Effector CD8-positive, alpha-beta T cell (primary cell): ENCODE measurements at regions not wholly inside any gene's neighbourhood (a gene's known extent, or its start where the extent isn't known, plus 50 kb on each side); places are given as distances from the start of the nearest gene placed in this dataset.
"Not testable (repeated sequence)": the region's sequence is repeated elsewhere in the genome, so short reads cannot be mapped to it uniquely, and the experiment has no call there.

Experiments
- DNase-seq: peaks from one replicate; lab custom pipeline; 2025; lab: John Stamatoyannopoulos, UW

DNA sequence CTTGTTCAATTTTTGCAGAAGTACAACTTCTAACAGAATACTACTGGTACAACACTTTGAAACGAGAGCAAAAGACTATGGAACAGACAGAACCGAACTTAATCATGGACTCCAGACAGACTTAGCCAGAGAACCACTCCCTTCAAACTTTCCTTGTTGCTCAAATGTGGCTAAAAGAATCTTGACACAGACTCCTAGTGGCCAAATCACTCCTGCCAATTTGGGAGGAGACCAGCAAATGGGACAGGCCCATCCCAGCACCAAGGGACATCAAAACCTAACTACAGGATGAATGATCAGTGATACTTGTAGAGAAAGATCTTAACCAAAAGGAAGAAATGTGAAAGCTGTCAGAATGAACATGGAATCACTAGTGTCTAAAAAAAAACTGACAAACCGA is 154.0 kb downstream of the MATN1 start:
- no peak for DNase-seq

- no peak for DNase-seq
These were observed 160.8 kb downstream of the MATN1 start for GRCh38 chr1:30562559-30562958.

DNA sequence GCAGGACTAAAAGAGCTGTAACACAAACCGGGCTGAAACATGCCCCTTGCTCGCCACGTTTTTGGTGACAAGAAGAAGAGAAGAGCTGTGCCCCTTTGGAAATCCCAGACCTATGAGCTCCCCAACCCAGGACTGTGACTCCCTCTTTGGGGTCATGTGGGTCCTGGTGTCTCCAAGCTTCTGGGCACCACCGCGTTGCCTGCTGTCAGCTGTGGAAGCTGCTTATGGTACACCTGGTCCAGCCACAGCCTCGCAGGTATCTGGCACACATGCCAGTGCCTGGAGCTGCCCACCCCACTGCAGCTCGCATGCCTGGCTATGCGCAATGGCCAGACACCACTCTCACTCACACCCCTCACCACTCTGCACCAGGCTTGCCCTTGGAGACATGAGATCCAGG is 171.8 kb downstream of the MATN1 start:
- no peak for DNase-seq

- no peak for DNase-seq
These were observed 172.8 kb downstream of the MATN1 start for GRCh38 chr1:30550365-30551220.

- DNase-seq: not testable (repeated sequence)
These were observed 173.5 kb downstream of the MATN1 start for GRCh38 chr1:30549872-30550271.

- DNase-seq: no peak
These were observed 175.1 kb downstream of the MATN1 start for GRCh38 chr1:30548294-30548693.

GRCh38 chr1:30547326-30547725 is 176.1 kb downstream of the MATN1 start:
- DNase-seq: not testable (repeated sequence)

DNA sequence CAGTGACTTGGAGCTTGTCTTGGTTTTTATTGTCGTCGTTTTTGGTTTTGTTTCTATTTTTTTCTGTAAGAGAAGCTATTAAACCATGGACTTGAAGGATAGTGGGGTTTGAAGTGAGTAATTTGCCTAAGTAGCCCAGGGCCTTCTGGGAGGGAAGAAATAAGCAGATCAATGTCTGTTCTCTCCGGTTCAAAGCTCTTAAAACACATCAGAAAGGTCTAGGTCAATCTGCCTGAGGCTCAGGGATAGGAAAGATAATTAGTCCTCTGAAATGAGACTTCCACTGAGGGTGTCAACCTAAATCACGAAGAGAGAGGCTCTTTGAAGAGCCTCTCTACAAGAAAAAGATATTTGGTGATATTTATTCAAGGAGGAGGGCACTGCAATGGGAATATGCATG is 178.0 kb downstream of the MATN1 start:
- DNase-seq: no peak

DNA sequence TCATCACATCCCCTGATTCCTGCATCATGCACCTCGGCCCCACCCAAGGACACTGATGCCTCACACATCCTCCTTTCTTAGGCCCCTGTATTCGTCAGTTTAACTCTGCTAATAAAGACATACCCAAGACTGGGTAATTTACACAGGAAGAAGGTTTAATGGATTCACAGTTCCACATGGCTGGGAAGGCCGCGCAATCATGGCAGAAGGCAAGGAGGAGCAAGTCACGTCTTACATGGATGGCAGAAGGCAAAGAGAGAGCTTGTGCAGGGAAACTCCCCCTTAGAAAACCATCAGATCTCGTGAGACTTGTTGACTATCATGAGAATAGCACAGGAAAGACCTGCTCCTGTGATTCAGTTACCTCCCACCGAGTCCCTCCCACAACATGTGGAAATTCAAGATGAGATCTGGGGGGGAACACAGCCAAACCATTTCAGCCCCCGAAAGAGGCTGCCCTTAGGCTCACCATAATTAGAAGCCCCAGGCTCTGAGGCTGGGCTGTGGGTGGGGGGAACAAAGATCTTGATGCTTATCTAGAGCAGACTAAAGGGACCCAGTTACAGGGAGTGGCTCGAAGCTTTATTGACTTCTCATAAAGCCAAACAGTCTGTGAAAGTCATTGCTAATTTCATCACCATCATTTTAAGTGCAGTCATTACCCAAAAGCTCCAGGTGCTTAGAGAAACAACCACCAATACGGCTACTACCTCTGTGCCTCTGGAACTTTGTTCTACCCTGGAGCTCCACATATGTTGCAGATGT is 181.5 kb downstream of the MATN1 start:
- no peak for DNase-seq

GRCh38 chr1:30540611-30541192 is 182.7 kb downstream of the MATN1 start:
- DNase-seq: no peak

- no peak for DNase-seq
These were observed 183.5 kb downstream of the MATN1 start for GRCh38 chr1:30539884-30540283.

GRCh38 chr1:30538993-30539867 is 184.2 kb downstream of the MATN1 start:
- DNase-seq: no peak

DNA sequence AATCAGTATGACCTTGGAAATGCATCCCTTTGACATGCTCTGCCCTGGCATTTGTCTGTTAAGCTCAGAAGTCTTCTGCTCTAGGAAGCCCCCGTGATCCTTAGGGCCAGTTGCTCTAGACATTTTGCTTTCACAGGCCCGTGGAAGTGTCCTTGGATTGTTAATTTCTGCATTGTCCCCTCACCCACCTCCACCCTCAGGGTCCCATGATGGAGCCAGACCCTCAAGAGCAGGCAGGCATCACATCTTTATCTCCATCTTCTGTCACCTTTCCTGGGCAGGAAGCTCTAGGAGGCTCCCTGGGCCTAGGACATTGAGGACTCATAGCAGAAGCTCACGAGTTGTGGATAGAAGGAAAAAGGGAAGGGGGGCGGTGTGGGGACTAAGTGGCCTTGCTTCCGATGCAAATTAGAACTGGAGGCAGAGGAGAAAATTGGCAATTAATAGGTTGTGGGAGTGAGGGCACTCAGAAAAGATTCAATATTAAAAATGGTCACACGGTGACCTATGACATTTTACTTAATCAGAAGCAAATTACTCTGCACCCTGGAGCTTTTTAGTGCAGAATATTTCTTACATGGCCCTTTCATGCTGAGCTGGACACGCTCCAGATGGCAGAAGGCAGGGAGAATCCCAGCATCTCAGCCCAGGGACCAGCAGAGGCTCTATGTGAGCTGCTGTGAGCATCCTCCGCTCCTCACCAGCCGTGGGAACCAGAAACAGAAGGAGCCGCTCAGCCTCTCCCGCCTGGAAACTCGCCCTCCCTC is 185.0 kb downstream of the MATN1 start:
- DNase-seq: no peak

DNA sequence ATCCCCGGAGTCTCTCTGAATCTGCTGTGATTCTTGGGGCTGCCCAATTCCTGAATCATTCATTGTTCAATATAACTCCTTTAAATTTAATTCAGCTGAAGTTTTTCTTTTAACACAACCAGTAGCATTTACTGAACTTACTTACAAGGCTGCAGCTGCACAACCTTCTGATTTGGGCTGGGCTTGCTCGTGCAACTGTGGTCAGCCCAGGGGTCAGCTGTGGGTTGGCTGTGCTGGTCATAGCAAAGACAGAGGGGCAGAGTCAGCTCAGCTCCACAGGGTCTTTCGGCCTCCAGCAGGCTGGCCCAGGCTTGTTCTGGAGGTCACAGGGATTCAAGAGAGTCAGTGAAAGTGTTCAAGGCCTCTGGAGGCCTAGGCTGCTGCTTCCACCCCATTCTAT is 186.1 kb downstream of the MATN1 start:
- DNase-seq: no peak

- no peak for DNase-seq
These were observed 186.9 kb downstream of the MATN1 start for GRCh38 chr1:30536530-30536929.

- no peak for DNase-seq
These were observed 187.6 kb downstream of the MATN1 start for GRCh38 chr1:30535595-30536325.

DNA sequence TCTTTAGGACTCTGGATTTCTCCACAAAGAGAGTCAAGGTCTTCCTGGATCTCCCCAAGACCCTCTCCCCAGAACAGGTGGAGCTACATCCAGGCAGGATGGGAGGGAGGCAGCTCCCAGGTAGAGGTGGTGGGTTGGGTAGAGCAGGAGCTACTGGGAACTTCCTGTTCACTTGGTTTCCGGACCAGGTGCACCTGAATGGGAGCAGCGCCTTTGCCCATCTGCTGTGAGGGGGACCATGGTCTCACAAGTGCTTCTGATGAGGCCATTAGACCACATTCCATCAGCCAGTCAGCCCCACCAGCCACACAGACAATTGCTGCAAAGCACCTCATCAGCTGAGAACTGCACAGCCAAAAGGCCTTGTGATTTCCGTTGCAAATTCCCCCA is 188.8 kb downstream of the MATN1 start:
- DNase-seq: no peak

GRCh38 chr1:30533796-30534550 is 189.4 kb downstream of the MATN1 start:
- DNase-seq: no peak

DNA sequence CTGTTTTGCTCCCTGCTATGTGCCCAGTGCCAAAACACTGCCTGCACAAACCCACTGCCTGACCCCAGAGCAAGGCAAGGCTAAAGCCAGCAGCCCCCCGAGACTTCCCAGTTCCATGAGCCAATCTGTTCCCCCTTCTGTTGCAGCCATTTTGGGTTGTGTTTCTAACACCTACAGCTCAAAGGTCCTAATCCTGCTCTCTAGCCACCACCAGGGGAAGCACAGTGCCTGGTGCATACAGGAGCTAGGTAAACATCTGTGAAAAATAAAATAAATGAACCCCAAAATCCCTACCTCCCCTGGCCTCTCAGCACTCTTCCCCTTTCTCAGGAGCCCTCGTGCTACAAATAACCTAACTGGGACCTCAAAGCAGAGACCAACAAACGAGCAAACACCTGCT is 190.2 kb downstream of the MATN1 start:
- no peak for DNase-seq

DNA sequence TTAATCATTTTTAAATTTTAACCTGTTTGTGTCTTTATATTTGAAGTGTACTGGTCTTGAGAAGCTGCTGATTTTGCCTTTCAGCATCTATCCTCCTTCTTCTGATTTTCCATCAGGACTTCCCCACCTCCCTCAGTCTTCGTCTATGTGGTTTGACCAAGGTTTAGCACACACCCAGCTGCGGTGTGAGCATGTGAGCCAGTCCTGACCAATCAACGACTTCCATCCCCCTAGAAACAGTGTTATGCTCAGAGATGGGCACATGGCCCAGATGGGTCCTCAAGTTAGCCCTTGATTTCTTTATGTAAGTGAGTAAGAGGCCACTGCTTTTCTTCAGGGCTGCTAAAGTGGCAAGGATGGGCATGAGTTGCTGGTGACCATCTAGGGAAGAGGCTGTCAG is 190.8 kb downstream of the MATN1 start:
- DNase-seq: no peak
